OCI-LY3 (cell line): ENCODE measurements at regions not wholly inside any gene's neighbourhood (a gene's known extent, or its start where the extent isn't known, plus 50 kb on each side); places are given as distances from the start of the nearest gene placed in this dataset.

Source experiments
- EZH2phosphoT487 ChIP-seq: fragments of 200-600 bp; shearing (Covaris generic); IDR thresholded peaks from 2 replicates; pipeline ENCODE4 v1.6.1; 2018; ENCODE audit warnings: antibody characterized with exemption, mixed run types, low read depth
- TF ChIP-seq, protein P1 (sequence below): fragments of 200-600, 300-600 bp; sonication (generic); IDR thresholded peaks from 2 replicates; pipeline ENCODE4 v1.5.1; 2014; ENCODE audit warnings: antibody characterized with exemption, low read length, low read depth

DNA sequence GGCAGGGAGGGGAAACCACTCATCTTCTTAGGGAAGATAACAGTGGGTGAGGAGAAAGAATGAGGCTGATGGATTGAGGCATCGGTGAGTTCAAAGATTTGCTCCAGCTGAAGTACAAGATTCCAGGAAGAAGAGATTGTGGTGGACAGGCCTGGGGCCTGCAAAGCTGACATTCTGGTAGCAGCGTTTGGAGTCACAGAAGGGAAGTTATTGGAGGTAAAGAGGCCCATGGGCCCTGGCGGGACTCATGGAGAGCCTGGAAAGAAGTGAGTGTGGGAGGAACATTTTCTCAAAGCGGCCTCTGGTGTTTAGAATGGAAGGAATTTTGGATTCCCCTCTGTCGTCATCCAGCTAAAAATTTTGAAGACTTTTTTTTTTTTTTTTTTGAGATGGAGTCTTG is 160.0 kb upstream of the KLF6 start:
- TF ChIP-seq, protein P1, sequence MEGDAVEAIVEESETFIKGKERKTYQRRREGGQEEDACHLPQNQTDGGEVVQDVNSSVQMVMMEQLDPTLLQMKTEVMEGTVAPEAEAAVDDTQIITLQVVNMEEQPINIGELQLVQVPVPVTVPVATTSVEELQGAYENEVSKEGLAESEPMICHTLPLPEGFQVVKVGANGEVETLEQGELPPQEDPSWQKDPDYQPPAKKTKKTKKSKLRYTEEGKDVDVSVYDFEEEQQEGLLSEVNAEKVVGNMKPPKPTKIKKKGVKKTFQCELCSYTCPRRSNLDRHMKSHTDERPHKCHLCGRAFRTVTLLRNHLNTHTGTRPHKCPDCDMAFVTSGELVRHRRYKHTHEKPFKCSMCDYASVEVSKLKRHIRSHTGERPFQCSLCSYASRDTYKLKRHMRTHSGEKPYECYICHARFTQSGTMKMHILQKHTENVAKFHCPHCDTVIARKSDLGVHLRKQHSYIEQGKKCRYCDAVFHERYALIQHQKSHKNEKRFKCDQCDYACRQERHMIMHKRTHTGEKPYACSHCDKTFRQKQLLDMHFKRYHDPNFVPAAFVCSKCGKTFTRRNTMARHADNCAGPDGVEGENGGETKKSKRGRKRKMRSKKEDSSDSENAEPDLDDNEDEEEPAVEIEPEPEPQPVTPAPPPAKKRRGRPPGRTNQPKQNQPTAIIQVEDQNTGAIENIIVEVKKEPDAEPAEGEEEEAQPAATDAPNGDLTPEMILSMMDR, result no peak
- TF ChIP-seq EZH2phosphoT487, result no peak
